ENCODE measurements at regions not wholly inside any gene's neighbourhood (a gene's known extent, or its start where the extent isn't known, plus 50 kb on each side); places are given as distances from the start of the nearest gene placed in this dataset.
"Not testable (repeated sequence)": the region's sequence is repeated elsewhere in the genome, so short reads cannot be mapped to it uniquely, and the experiment has no call there.

DNA sequence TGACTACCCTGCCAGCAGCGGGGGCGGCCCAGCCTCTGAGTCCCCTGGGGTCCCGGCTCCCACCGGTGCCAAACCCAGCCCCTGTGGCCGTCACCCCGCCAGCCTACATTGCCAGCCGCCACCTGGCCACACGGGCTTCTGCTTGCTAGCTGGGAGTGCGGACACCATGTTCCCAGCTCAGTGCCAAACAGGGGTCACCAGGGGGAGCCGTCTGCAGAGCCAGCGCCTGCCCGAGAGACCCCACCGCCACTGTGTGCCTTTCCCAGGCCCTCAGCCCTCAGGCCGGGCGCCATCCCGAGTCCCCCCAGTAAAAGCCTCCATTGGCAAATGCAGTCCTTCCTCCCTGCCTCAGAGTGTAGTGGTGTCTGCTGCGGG, 3026.8 kb upstream of the TEKT4 start:
- H3K36me3 ChIP-seq (ENCODE audit: control insufficient read depth in 1 of 2, insufficient read depth in 2 of 2, low read length in 2 of 2); H3K9me3 ChIP-seq (ENCODE audit: control insufficient read depth in 1 of 2, insufficient read depth in 1 of 2, low read depth in 1 of 2, low read length in 2 of 2); H3K9ac ChIP-seq (ENCODE audit: low read length); ATAC-seq; POLR2A ChIA-PET; CTCF ChIA-PET; H3K4me3 ChIP-seq (replicated peaks in 1 of 2; ENCODE audit: low read depth in 1 of 2, low read length in 2 of 2); H3K27me3 ChIP-seq (ENCODE audit: insufficient read depth, low read length); BruUV-seq (replicated peaks); H2AFZ ChIP-seq (ENCODE audit: low read depth, low read length, poor library complexity, severe bottlenecking); DNase-seq (ENCODE audit: low read depth, low spot score); H4K20me1 ChIP-seq (ENCODE audit: insufficient read depth); intact Hi-C loops (cut with micrococcal nuclease); H3K27ac ChIP-seq (ENCODE audit: low read depth, low read length); H3K9me2 ChIP-seq (ENCODE audit: insufficient read depth); H3K79me2 ChIP-seq (ENCODE audit: insufficient read depth, low read length); RAD21 ChIA-PET (ENCODE audit: low non-redundant PET in 1 of 2, low total read pairs in 2 of 2, uncharacterized antibody in 2 of 2, unreplicated experiment in 2 of 2); H3K4me2 ChIP-seq (ENCODE audit: low read length); H3K4me1 ChIP-seq (ENCODE audit: control insufficient read depth in 1 of 2, insufficient read depth in 2 of 2, low read length in 2 of 2): not testable (repeated sequence)

DNA sequence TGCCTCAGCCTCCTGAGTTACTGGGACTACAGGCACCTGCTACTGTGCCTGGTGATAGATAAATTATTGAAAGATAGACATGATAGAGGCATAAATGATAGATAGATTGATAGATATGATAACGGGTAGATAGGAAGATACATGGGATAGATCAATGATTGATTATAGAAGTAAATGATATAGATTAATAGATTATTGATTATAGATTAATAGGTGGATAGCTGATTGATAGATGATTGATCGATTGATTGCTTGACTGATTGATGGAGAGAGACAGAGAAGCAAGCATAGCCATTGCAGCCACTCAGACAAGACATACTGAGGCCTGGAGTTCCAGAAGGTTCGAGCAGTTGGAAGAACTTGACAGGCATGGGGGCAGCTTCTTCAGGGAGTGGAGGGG, 3024.8 kb upstream of the TEKT4 start:
- H3K27me3 ChIP-seq (ENCODE audit: insufficient read depth, low read length); DNase-seq (ENCODE audit: low read depth, low spot score); RAD21 ChIA-PET (ENCODE audit: low non-redundant PET in 1 of 2, low total read pairs in 2 of 2, uncharacterized antibody in 2 of 2, unreplicated experiment in 2 of 2); ATAC-seq; H3K4me2 ChIP-seq (ENCODE audit: low read length); H3K4me3 ChIP-seq (replicated peaks in 1 of 2; ENCODE audit: low read depth in 1 of 2, low read length in 2 of 2); H3K4me1 ChIP-seq (ENCODE audit: control insufficient read depth in 1 of 2, insufficient read depth in 2 of 2, low read length in 2 of 2); CTCF ChIA-PET; intact Hi-C loops (cut with micrococcal nuclease); H2AFZ ChIP-seq (ENCODE audit: low read depth, low read length, poor library complexity, severe bottlenecking); H3K9ac ChIP-seq (ENCODE audit: low read length); BruUV-seq (replicated peaks); H3K9me3 ChIP-seq (ENCODE audit: control insufficient read depth in 1 of 2, insufficient read depth in 1 of 2, low read depth in 1 of 2, low read length in 2 of 2); POLR2A ChIA-PET; H3K36me3 ChIP-seq (ENCODE audit: control insufficient read depth in 1 of 2, insufficient read depth in 2 of 2, low read length in 2 of 2); H3K27ac ChIP-seq (ENCODE audit: low read depth, low read length); H4K20me1 ChIP-seq (ENCODE audit: insufficient read depth); H3K9me2 ChIP-seq (ENCODE audit: insufficient read depth); H3K79me2 ChIP-seq (ENCODE audit: insufficient read depth, low read length): not testable (repeated sequence)

DNA sequence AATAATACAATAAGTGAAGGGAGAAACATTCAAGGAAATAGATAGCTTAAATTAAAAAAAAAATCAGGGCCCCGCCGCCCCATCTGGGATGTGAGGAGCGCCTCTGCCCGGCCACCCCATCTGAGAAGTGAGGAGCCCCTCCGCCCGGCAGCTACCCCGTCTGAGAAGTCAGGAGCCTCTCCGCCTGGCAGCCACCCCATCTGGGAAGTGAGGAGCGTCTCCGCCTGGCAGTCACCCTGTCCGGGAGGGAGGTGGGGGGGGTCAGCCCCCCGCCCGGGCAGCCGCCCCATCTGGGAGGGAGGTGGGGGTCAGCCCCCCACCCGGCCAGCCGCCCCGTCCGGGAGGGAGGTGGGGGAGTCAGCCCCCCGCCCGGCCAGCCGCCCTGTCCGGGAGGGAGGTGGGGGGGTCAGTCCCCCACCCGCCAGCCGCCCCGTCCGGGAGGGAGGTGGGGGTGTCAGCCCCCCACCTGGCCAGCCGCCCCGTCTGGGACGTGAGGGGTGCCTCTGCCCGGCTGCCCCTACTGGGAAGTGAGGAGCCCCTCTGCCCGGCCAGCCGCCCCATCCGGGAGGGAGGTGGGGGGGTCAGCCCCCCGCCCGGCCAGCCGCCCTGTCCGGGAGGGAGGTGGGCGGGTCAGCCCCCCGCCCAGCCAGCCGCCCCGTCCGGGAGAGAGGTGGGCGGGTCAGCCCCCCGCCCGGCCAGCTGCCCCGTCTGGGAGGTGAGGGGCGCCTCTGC, 3019.4 kb upstream of the TEKT4 start:
- H3K4me1 ChIP-seq (ENCODE audit: control insufficient read depth in 1 of 2, insufficient read depth in 2 of 2, low read length in 2 of 2); H3K27ac ChIP-seq (ENCODE audit: low read depth, low read length); H3K4me2 ChIP-seq (ENCODE audit: low read length); H4K20me1 ChIP-seq (ENCODE audit: insufficient read depth); H3K9ac ChIP-seq (ENCODE audit: low read length); H3K79me2 ChIP-seq (ENCODE audit: insufficient read depth, low read length); POLR2A ChIA-PET; CTCF ChIA-PET; H3K27me3 ChIP-seq (ENCODE audit: insufficient read depth, low read length); H2AFZ ChIP-seq (ENCODE audit: low read depth, low read length, poor library complexity, severe bottlenecking); ATAC-seq; DNase-seq (ENCODE audit: low read depth, low spot score); H3K9me2 ChIP-seq (ENCODE audit: insufficient read depth); H3K4me3 ChIP-seq (replicated peaks in 1 of 2; ENCODE audit: low read depth in 1 of 2, low read length in 2 of 2); H3K9me3 ChIP-seq (ENCODE audit: control insufficient read depth in 1 of 2, insufficient read depth in 1 of 2, low read depth in 1 of 2, low read length in 2 of 2); H3K36me3 ChIP-seq (ENCODE audit: control insufficient read depth in 1 of 2, insufficient read depth in 2 of 2, low read length in 2 of 2); intact Hi-C loops (cut with micrococcal nuclease); BruUV-seq (replicated peaks); RAD21 ChIA-PET (ENCODE audit: low non-redundant PET in 1 of 2, low total read pairs in 2 of 2, uncharacterized antibody in 2 of 2, unreplicated experiment in 2 of 2): not testable (repeated sequence)

DNA sequence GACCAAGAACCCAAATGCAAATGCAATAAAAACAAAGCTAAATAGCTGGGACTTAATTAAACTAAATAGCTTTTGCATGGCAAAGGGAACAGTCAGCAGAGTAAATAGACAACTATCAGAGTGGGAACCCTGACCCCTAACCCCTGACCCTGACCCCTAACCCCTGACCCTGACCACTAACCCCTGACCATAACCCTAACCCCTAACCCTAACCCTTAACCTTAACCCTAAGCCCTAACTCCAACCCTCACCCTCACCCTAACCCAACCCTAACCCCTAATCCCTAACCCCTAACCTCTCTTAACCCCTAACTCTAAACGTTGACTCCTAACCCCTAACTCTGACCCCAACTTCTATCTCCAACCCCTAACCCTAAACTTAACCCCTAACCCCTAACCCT, 3014.3 kb upstream of the TEKT4 start:
- H3K9me2 ChIP-seq (ENCODE audit: insufficient read depth); H4K20me1 ChIP-seq (ENCODE audit: insufficient read depth); POLR2A ChIA-PET; H3K27ac ChIP-seq (ENCODE audit: low read depth, low read length); H3K36me3 ChIP-seq (ENCODE audit: control insufficient read depth in 1 of 2, insufficient read depth in 2 of 2, low read length in 2 of 2); H3K9ac ChIP-seq (ENCODE audit: low read length); CTCF ChIA-PET; DNase-seq (ENCODE audit: low read depth, low spot score); H3K27me3 ChIP-seq (ENCODE audit: insufficient read depth, low read length); H3K4me2 ChIP-seq (ENCODE audit: low read length); intact Hi-C loops (cut with micrococcal nuclease); RAD21 ChIA-PET (ENCODE audit: low non-redundant PET in 1 of 2, low total read pairs in 2 of 2, uncharacterized antibody in 2 of 2, unreplicated experiment in 2 of 2); H3K4me3 ChIP-seq (replicated peaks in 1 of 2; ENCODE audit: low read depth in 1 of 2, low read length in 2 of 2); BruUV-seq (replicated peaks); H3K9me3 ChIP-seq (ENCODE audit: control insufficient read depth in 1 of 2, insufficient read depth in 1 of 2, low read depth in 1 of 2, low read length in 2 of 2); ATAC-seq; H2AFZ ChIP-seq (ENCODE audit: low read depth, low read length, poor library complexity, severe bottlenecking); H3K4me1 ChIP-seq (ENCODE audit: control insufficient read depth in 1 of 2, insufficient read depth in 2 of 2, low read length in 2 of 2); H3K79me2 ChIP-seq (ENCODE audit: insufficient read depth, low read length): not testable (repeated sequence)

DNA sequence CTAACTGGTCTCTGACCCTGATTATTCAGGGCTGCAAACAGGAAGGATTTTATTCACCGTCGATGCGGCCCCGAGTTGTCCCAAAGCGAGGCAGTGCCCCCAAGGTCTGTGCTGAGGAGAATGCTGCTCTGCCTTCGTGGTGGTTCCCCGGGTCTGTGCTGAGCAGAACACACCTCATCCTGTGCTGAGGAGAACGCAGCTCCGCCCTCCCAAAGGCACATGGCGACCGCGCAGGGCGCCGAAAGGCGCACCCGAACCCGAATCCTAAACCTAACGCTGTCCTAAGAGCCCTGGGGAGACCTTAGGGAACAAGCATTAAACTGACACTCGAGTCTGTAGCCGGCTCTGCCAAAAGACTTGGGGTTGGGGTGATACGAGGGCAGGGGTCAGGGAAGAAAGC, 3013.5 kb upstream of the TEKT4 start:
- CTCF ChIA-PET; H3K9me2 ChIP-seq (ENCODE audit: insufficient read depth); RAD21 ChIA-PET (ENCODE audit: low non-redundant PET in 1 of 2, low total read pairs in 2 of 2, uncharacterized antibody in 2 of 2, unreplicated experiment in 2 of 2): not testable (repeated sequence)

More for the DNA sequence above, 3013.5 kb upstream of the TEKT4 start:
- H3K27ac ChIP-seq (ENCODE audit: low read depth, low read length); DNase-seq (ENCODE audit: low read depth, low spot score); H3K4me3 ChIP-seq (replicated peaks in 1 of 2; ENCODE audit: low read depth in 1 of 2, low read length in 2 of 2); BruUV-seq (replicated peaks); H3K9ac ChIP-seq (ENCODE audit: low read length); H3K36me3 ChIP-seq (ENCODE audit: control insufficient read depth in 1 of 2, insufficient read depth in 2 of 2, low read length in 2 of 2); H3K27me3 ChIP-seq (ENCODE audit: insufficient read depth, low read length); H3K4me2 ChIP-seq (ENCODE audit: low read length); POLR2A ChIA-PET; H2AFZ ChIP-seq (ENCODE audit: low read depth, low read length, poor library complexity, severe bottlenecking); H3K4me1 ChIP-seq (ENCODE audit: control insufficient read depth in 1 of 2, insufficient read depth in 2 of 2, low read length in 2 of 2); ATAC-seq; intact Hi-C loops (cut with micrococcal nuclease); H4K20me1 ChIP-seq (ENCODE audit: insufficient read depth); H3K79me2 ChIP-seq (ENCODE audit: insufficient read depth, low read length); H3K9me3 ChIP-seq (ENCODE audit: control insufficient read depth in 1 of 2, insufficient read depth in 1 of 2, low read depth in 1 of 2, low read length in 2 of 2): not testable (repeated sequence)

Measured in HCT116 (cell line).